Activated naive CD4-positive, alpha-beta T cell treated with anti-CD3 and anti-CD28 coated beads, Interleukin-2, amount 50 U/mL, for 24 hours (primary cell): ENCODE measurements at regions not wholly inside any gene's neighbourhood (a gene's known extent, or its start where the extent isn't known, plus 50 kb on each side); places are given as distances from the start of the nearest gene placed in this dataset.
"Not testable (repeated sequence)": the region's sequence is repeated elsewhere in the genome, so short reads cannot be mapped to it uniquely, and the experiment has no call there.

Experiments
- H3K27ac Mint-ChIP-seq: one replicate; pipeline ENCODE4 v1.8.0; 2021; ENCODE audit warnings: mild to moderate bottlenecking, mixed read lengths
- H3K27me3 Mint-ChIP-seq: one replicate; pipeline ENCODE4 v1.8.0; 2021; ENCODE audit warnings: mixed read lengths
- H3K36me3 Mint-ChIP-seq: one replicate; pipeline ENCODE4 v1.8.0; 2021; ENCODE audit warnings: mixed read lengths
- H3K4me1 Mint-ChIP-seq: one replicate; pipeline ENCODE4 v1.8.0; 2021; ENCODE audit warnings: mixed read lengths
- H3K4me3 Mint-ChIP-seq: one replicate; pipeline ENCODE4 v1.8.0; 2021; ENCODE audit warnings: mild to moderate bottlenecking, mixed read lengths
- H3K9me3 Mint-ChIP-seq: one replicate; pipeline ENCODE4 v1.8.0; 2021; ENCODE audit warnings: mixed read lengths

DNA sequence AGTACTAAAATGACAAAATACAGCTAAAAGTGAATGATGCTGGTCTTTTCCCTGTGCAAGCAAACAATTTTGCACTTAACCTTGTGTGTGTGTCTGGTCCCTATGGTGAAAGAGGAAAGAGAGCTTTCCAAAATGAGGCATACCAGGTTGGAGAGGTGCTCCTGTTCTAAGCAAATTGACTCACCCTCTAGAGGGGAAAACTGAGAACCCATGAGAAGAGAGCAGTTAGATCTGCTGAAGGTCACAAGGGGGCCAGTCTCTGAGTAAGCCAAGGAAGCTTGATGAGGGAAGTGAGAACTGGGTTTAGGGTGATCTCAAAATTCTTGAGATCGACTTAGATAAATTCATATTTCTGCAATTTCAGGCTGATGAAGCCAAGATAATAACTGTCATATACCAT, 157.5 kb upstream of the TBX18 start:
- H3K27me3 Mint-ChIP-seq: peaks cover 2% of the 10 kb centered on the region
- H3K27ac Mint-ChIP-seq: no peak overlapping the region
- no peak overlapping the region for H3K4me3 Mint-ChIP-seq
- no peaks in the 10 kb centered on the region for H3K9me3 Mint-ChIP-seq
- H3K36me3 Mint-ChIP-seq: no peaks in the 10 kb centered on the region
- H3K4me1 Mint-ChIP-seq: no peaks in the 10 kb centered on the region

DNA sequence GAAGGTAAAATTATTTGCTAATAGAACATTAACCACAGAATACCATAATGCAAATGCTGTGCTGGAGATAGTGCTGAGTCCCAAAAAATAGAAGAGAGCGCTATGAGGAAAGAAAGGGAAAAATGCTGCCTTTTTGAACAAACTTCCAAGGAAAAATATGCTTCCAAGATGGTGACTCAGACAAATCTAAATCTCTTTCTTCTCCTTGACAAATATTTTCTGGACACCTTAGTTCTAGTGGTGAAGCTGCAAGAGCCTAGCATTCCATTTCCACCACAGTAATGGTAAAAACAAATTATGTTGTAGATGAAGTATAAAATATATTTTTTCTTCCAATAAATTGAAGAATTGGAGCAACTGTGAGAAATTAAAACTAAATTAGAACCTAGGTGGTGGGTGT, 155.6 kb upstream of the TBX18 start:
- Mint-ChIP-seq H3K27ac (no peak overlapping the region), H3K27me3 (no peaks in the 10 kb centered on the region), H3K4me1 (no peaks in the 10 kb centered on the region), H3K36me3 (no peaks in the 10 kb centered on the region), H3K4me3 (no peak overlapping the region), H3K9me3 (no peaks in the 10 kb centered on the region)

DNA sequence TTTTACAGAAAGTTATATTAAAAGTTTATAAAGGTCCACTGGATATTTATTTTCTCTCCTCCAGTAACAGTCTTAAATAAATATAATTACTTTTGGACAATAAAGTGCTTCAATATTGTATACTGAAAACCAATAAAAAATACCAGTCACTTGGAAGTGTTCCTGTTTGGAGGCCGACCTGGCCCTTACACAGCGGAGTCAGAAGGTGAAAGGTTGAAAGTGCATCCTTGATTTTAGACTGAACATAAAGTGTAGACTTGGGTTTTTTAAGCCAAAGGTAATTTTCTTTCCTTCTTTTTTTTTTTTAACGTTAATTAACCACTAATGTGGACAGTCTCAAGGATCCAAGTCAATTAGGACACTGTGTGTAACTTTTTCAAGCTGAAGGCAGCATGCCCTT, 152.3 kb upstream of the TBX18 start:
- Mint-ChIP-seq H3K36me3 (no peaks in the 10 kb centered on the region), H3K27ac (no peak overlapping the region), H3K9me3 (no peaks in the 10 kb centered on the region), H3K4me1 (no peaks in the 10 kb centered on the region), H3K27me3 (no peaks in the 10 kb centered on the region), H3K4me3 (no peak overlapping the region)

DNA sequence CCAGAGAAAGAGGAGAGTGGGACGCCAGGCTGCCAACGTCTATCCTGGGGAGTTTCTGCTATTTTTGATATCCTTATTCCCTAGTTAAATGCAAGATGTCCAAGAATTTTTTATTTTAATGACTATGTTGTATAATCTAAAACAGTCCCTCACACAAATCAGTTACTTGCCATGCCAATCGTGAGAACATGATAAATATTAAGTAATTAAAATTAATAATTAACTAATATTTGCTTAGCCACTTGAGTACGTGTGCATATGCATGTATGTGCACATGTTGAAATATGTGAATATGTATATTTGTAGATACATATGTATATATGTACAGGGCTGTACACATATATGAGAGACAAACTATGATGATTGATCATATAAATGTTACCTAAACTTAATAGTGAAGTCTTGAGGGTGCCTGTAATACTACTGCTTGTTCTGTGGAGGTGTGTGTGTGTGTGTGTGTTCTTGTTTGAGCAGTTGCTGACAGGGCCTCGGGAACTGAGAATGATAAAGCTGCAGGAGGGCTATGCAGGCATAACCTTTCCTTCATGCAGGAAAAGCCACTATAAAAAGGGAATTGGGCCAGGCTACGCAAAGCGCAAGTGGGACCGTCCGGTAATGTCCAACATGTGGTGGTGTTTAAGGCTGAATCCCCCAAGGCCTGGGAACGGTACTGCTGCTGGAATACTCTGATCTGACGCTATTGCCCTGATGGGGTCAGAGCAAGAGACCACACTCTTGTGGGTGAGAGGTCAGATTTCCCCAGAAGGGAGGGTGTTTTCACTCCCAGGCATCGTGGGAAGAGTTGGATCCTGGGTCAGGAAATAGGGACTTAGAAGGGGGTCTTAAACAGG, 148.3 kb upstream of the TBX18 start:
- Mint-ChIP-seq H3K27ac (no peak overlapping the region), H3K4me3 (no peak overlapping the region), H3K36me3 (no peaks in the 10 kb centered on the region), H3K27me3 (no peaks in the 10 kb centered on the region), H3K9me3 (no peaks in the 10 kb centered on the region), H3K4me1 (no peaks in the 10 kb centered on the region)

DNA sequence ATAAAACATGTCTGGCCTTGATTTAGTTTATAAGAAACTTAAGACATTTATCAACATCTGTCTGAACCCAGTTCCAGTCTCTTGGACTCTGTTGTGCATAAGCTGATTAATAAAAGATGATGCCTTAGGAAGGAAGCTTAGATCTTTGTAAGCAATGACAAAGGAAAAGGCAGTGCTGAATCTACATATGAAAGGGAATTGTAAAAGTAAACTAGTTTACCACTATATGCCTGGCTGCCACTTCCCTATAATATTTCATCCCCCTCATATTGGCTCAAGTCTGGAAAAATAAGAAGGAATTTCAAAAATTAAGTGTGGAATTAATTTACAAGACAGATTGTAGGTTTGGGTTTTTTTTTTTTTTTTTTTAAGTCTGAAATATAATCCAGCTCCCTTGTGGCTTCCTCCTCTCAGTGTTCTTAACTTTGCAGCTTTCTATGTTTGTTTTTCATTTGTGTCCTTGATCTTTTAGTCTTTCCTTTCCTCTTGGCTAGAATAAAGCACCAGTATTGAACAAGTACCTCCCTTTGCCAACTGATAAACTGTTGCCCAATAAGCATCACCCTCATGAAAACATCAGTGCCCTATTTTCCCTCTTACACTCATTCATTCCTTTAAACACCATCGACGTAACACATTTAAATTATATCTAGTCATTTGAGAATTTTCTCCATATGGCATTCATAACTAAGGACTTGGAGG, 146.7 kb upstream of the TBX18 start:
- Mint-ChIP-seq H3K27me3 (no peaks in the 10 kb centered on the region), H3K4me3 (no peak overlapping the region), H3K9me3 (no peaks in the 10 kb centered on the region), H3K27ac (no peak overlapping the region), H3K36me3 (no peaks in the 10 kb centered on the region), H3K4me1 (no peaks in the 10 kb centered on the region)

DNA sequence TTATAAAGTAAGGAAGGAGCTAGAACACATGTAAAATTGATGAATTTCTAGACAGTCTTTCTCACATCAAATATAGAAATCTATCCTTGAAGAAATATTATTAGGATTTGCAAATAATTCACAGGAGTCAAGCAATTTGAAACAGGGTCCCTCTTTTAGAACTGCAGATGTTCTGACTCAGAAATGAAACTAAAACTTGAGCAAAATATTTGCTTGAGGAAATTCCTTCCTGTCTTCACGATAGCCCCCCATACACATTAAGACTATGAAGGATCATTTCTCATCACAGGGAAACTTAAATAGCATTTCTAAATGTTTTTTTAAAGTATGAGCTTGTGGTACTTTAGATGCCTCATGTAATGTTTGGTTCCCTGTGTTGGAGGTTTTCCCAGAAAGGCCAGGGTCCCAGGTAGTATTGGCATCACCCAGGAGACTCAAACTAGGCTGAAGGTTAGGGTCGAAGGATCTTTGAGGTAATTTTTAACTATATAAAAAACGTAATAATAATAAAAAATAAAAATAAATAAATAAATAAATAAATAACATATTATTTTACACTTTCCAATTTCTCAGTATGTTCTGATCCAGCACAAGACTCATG, 144.0 kb upstream of the TBX18 start:
- no peaks in the 10 kb centered on the region for H3K4me1 Mint-ChIP-seq
- H3K9me3 Mint-ChIP-seq: no peaks in the 10 kb centered on the region
- H3K27me3 Mint-ChIP-seq: no peaks in the 10 kb centered on the region
- no peaks in the 10 kb centered on the region for H3K36me3 Mint-ChIP-seq
- no peak overlapping the region for H3K27ac Mint-ChIP-seq
- no peak overlapping the region for H3K4me3 Mint-ChIP-seq

DNA sequence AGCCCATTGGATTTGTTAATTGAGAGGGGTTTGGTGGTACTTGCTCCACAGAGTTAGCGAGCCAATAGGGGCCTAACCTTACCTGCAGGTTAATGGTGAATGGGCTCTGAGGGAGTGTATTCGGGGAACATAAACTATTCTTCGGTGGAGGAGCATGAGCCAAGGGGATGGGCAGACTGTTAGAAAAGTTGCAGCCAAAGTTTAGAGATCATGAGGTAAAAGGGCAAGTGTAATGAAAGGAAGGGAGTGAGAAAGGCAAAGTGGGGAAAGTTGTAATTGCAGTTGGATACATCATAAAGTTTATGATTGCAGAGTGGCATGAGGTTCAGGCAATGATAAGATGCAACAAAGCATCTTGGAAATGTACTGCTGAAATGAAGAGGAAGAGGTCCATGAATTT, 142.1 kb upstream of the TBX18 start:
- H3K4me1 Mint-ChIP-seq: no peaks in the 10 kb centered on the region
- H3K27ac Mint-ChIP-seq: no peak overlapping the region
- no peaks in the 10 kb centered on the region for H3K27me3 Mint-ChIP-seq
- no peaks in the 10 kb centered on the region for H3K36me3 Mint-ChIP-seq
- no peaks in the 10 kb centered on the region for H3K9me3 Mint-ChIP-seq
- no peak overlapping the region for H3K4me3 Mint-ChIP-seq

DNA sequence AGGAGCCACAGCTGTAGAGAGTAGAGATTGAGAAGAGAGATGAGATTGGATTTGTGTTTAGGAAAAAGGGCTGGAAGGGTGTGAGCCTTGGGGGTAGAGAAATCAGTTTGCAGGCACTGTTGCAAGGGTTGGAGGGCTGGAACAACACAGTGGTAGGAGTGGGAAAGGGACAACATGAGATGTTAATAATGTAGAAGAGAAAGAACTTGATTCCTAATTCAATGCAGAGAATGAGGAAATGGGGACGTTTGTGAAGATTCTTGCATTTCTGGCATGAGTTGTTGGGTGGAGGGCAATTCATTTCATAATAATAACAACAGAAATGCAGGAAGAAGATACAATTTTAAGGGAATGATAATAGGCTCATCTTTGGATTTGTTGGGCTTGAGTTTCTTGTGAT, 141.4 kb upstream of the TBX18 start:
- H3K27ac Mint-ChIP-seq: no peak overlapping the region
- H3K4me3 Mint-ChIP-seq: no peak overlapping the region
- no peaks in the 10 kb centered on the region for H3K27me3 Mint-ChIP-seq
- no peaks in the 10 kb centered on the region for H3K36me3 Mint-ChIP-seq
- no peaks in the 10 kb centered on the region for H3K9me3 Mint-ChIP-seq
- H3K4me1 Mint-ChIP-seq: no peaks in the 10 kb centered on the region

DNA sequence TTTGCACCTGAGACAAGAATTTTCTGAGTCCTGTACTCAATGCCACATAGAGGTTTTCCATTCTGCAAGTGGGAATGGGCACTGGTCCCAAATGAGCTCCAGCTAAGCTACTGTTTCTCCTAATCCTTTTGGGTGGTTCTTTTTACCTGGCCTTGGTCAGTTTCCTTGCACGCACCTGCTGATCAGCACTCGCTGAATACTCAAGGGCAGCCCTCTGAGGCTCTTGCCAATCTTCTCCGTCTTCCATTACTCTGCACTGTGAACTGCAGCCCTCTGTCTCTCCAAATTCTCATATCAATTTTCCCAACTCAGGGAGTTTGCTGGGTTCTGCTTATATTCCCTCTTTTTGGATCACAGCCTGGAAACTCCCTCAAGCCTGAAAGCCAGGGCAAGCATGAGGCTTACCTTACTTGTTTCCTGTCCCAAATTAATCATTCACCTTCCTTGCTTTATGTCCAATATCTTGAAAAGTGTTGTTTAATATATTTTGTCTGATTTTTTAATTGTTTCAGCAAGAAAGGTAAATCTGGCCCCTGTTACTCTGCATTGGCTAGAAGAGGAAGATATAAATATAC, 138.0 kb upstream of the TBX18 start:
- no peaks in the 10 kb centered on the region for H3K27me3 Mint-ChIP-seq
- H3K4me1 Mint-ChIP-seq: no peaks in the 10 kb centered on the region
- no peak overlapping the region for H3K4me3 Mint-ChIP-seq

DNA sequence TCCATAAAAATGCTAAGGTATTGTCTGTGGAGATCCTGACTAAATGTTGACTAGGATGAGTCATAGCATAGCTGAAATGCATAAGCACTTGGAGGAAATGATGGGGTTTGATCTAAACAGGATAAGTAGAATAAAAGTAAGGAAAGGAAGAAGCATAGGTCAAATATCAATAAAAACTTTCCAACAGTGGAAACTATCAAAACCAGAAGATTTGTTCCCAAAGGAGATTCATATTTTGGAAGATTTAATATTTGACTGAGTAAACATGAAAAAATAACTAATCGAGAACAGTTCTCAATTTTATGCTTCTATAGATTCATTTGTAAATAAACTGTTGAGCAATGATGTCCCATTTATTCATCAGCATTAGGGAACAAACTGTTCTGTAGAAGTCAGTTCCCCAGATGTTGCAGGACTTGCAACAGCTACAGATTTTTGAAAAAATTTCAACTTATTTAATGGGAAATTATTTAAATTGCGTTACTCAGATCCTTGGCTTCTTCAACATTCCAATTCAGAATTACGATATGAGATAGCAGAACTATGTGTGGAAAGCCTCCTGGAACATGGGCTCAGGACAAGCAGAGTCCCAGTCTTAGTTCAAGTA, 133.7 kb upstream of the TBX18 start:
- Mint-ChIP-seq H3K36me3 (no peaks in the 10 kb centered on the region), H3K9me3 (no peaks in the 10 kb centered on the region), H3K4me3 (no peak overlapping the region), H3K4me1 (no peaks in the 10 kb centered on the region), H3K27me3 (no peaks in the 10 kb centered on the region), H3K27ac (no peak overlapping the region)

More for the DNA sequence above, 138.0 kb upstream of the TBX18 start:
- no peak overlapping the region for H3K27ac Mint-ChIP-seq
- no peaks in the 10 kb centered on the region for H3K36me3 Mint-ChIP-seq
- no peaks in the 10 kb centered on the region for H3K9me3 Mint-ChIP-seq

DNA sequence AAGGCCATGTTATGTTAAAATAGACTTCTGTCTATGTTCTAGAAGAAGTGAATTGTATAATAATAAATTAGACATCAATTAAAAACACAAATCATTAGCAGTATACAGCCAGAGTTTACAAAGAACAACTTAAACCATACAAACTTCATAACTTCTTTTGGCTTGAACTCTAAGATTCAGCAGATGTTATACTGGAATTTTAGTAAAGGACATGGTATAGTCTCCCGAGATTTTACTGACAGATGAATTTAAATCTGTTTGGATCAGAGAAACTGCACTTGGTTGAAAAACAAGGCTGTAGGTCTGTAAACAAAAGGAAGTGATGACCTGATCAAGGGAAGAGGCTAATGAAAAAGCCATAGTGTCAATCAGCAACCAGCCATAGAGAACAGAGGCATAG, 132.6 kb upstream of the TBX18 start:
- H3K4me1 Mint-ChIP-seq: no peaks in the 10 kb centered on the region

DNA sequence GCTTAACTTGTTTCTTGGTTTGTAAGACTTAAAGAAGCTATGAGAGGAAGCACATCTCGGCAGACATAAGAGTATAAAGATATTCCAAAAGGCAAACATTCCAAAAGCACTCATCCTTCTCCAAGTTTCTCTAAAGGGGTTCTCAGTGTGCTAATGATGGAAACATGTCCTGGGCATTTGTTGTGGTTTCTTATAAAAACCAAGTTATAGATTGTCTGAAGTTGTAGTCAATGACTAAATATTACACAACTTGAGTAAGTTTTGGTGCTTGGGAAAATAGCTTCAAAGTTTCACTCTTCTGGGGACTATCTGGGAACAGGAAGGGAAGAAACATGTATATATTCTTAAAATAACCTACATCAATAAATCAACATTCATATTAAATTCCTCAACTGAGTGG, 128.3 kb upstream of the TBX18 start:
- Mint-ChIP-seq H3K4me3 (no peak overlapping the region), H3K9me3 (no peaks in the 10 kb centered on the region), H3K36me3 (no peaks in the 10 kb centered on the region), H3K4me1 (no peaks in the 10 kb centered on the region), H3K27ac (no peak overlapping the region), H3K27me3 (no peaks in the 10 kb centered on the region)

More for the DNA sequence above, 132.6 kb upstream of the TBX18 start:
- no peaks in the 10 kb centered on the region for H3K36me3 Mint-ChIP-seq
- no peak overlapping the region for H3K27ac Mint-ChIP-seq
- H3K9me3 Mint-ChIP-seq: no peaks in the 10 kb centered on the region
- no peak overlapping the region for H3K4me3 Mint-ChIP-seq
- H3K27me3 Mint-ChIP-seq: no peaks in the 10 kb centered on the region

DNA sequence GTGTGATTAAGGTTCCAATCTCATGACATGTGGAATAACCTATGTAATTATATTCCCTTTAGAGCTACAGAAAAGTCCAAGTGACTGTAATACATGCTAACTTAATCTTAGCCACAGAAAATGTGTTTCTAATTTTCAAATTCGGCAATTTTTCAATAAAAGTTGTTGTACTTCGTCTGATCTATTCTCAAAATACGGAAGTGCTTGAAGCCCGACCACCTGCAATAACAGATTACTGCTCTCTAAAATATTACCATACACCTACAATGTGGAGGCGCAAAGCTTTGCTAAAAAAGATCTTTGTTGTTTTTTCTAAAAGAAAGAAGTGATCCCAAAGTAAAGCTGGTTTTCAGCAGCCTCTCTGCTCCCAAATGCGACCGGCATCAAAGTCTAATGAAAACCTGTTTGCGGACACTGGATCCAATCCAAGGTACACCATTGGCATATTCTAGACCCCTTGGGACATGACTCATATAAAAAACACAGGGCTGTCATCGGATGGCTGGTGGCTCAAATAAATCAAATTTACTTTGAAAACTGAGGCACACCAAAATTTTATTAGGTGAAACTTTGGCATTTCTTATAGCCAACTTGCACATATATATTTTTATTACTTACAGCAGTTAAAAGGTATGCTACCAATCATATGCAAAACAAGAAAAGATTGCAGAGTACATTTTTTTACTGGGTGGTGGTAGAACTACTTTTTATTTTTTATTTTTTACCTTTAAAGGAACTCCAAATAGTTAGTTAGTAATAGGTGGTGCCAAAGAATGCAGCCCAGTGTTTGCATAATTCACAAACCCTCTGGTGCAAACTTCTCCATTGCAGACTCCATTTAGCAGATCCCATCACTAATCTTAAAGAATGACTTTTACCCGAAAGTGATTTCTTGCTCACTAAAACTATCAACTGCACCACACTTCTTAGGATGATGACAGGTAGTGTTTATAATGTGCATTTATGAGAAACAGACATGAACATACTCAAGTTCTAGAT, 118.7 kb upstream of the TBX18 start:
- no peaks in the 10 kb centered on the region for H3K4me1 Mint-ChIP-seq
- no peaks in the 10 kb centered on the region for H3K27me3 Mint-ChIP-seq
- H3K27ac Mint-ChIP-seq: no peak overlapping the region
- H3K9me3 Mint-ChIP-seq: no peaks in the 10 kb centered on the region
- no peaks in the 10 kb centered on the region for H3K36me3 Mint-ChIP-seq
- no peak overlapping the region for H3K4me3 Mint-ChIP-seq

DNA sequence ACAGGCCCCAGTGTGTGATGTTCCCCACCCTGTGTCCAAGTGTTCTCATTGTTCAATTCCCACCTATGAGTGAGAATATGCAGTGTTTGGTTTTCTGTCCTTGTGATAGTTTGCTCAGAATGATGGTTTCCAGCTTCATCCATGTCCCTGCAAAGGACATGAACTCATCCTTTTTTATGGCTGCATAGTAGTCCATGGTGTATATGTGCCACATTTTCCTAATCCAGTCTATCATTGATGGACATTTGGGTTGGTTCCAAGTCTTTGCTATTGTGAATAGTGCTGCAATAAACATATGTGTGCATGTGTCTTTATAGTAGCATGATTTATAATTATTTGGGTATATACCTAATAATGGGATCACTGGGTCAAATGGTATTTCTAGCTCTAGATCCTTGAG, 115.0 kb upstream of the TBX18 start:
- not testable (repeated sequence) for H3K27ac Mint-ChIP-seq, H3K27me3 Mint-ChIP-seq, H3K4me1 Mint-ChIP-seq, H3K4me3 Mint-ChIP-seq, H3K36me3 Mint-ChIP-seq, H3K9me3 Mint-ChIP-seq
